Mucosa of rectum (tissue), 2 donors: ENCODE measurements at regions not wholly inside any gene's neighbourhood (a gene's known extent, or its start where the extent isn't known, plus 50 kb on each side); places are given as distances from the start of the nearest gene placed in this dataset.

Experiments used
- H3K27ac ChIP-seq, 2 donors: one replicate each; pipeline ENCODE4 v1.7.0; 2013; ENCODE audit warnings: inconsistent platforms in 2 of 2, low read depth in 2 of 2, low read length in 2 of 2
- H3K27me3 ChIP-seq, 2 donors: one replicate each; pipeline ENCODE4 v1.7.0; 2013; ENCODE audit warnings: low read length in 2 of 2; ENCODE audit not compliant: control insufficient read depth in 2 of 2, insufficient read depth in 2 of 2
- H3K36me3 ChIP-seq, 2 donors: one replicate each; pipeline ENCODE4 v1.7.0; 2013; ENCODE audit warnings: low read length in 2 of 2; ENCODE audit not compliant: control insufficient read depth in 2 of 2, insufficient read depth in 2 of 2
- H3K4me1 ChIP-seq, 2 donors: one replicate each; pipeline ENCODE4 v1.7.0; 2013; ENCODE audit warnings: low read length in 2 of 2, mild to moderate bottlenecking in 1 of 2; ENCODE audit not compliant: control insufficient read depth in 2 of 2, insufficient read depth in 2 of 2
- H3K4me3 ChIP-seq, 2 donors: one replicate each; pipeline ENCODE4 v1.7.0; 2013; ENCODE audit warnings: low read length in 2 of 2
- H3K9ac ChIP-seq, 2 donors: one replicate each; pipeline ENCODE4 v1.7.0; 2013; ENCODE audit warnings: low read length in 2 of 2, low read depth in 1 of 2, mild to moderate bottlenecking in 1 of 2
- H3K9me3 ChIP-seq, 2 donors: one replicate each; pipeline ENCODE4 v1.7.0; 2013; ENCODE audit warnings: low read length in 2 of 2; ENCODE audit not compliant: control insufficient read depth in 2 of 2
- donor health status: healthy.
- donor health status: Normal muscosa, but diverticular disease.

- no peak overlapping the region for H3K4me3 ChIP-seq
Observed at GRCh38 chr2:138212434-138212833, 248.2 kb downstream of the HNMT start.

GRCh38 chr2:138213084-138213483 lies 248.8 kb downstream of the HNMT start:
- no peaks in the 10 kb centered on the region for H3K4me1 ChIP-seq
- no peaks in the 10 kb centered on the region for H3K27me3 ChIP-seq
- H3K36me3 ChIP-seq, result no peaks in the 10 kb centered on the region
- H3K27ac ChIP-seq, result no peak overlapping the region
- H3K9ac ChIP-seq, result no peak overlapping the region
- no peaks in the 10 kb centered on the region for H3K9me3 ChIP-seq
- H3K4me3 ChIP-seq, result no peak overlapping the region

More at GRCh38 chr2:138212434-138212833, 248.2 kb downstream of the HNMT start:
- Histone ChIP-seq H3K9me3 (no peaks in the 10 kb centered on the region), H3K27me3 (no peaks in the 10 kb centered on the region), H3K27ac (no peak overlapping the region), H3K36me3 (no peaks in the 10 kb centered on the region), H3K9ac (no peak overlapping the region), H3K4me1 (no peaks in the 10 kb centered on the region)

GRCh38 chr2:138213624-138214023 lies 249.4 kb downstream of the HNMT start:
- H3K36me3 ChIP-seq, result no peaks in the 10 kb centered on the region
- H3K9ac ChIP-seq, result no peak overlapping the region
- no peaks in the 10 kb centered on the region for H3K27me3 ChIP-seq

GRCh38 chr2:138215958-138216357 lies 251.7 kb downstream of the HNMT start:
- Histone ChIP-seq H3K4me1 (no peaks in the 10 kb centered on the region), H3K27me3 (no peaks in the 10 kb centered on the region), H3K9me3 (no peaks in the 10 kb centered on the region)

More at GRCh38 chr2:138213624-138214023, 249.4 kb downstream of the HNMT start:
- Histone ChIP-seq H3K4me3 (no peak overlapping the region), H3K4me1 (no peaks in the 10 kb centered on the region), H3K27ac (no peak overlapping the region), H3K9me3 (no peaks in the 10 kb centered on the region)

GRCh38 chr2:138217975-138218374 lies 253.7 kb downstream of the HNMT start:
- Histone ChIP-seq H3K27me3 (no peaks in the 10 kb centered on the region), H3K9me3 (no peaks in the 10 kb centered on the region), H3K4me1 (no peaks in the 10 kb centered on the region), H3K4me3 (no peak overlapping the region), H3K27ac (no peak overlapping the region), H3K9ac (no peak overlapping the region), H3K36me3 (no peaks in the 10 kb centered on the region)

More at GRCh38 chr2:138215958-138216357, 251.7 kb downstream of the HNMT start:
- Histone ChIP-seq H3K27ac (no peak overlapping the region), H3K9ac (no peak overlapping the region), H3K36me3 (no peaks in the 10 kb centered on the region), H3K4me3 (no peak overlapping the region)

GRCh38 chr2:138218397-138218796 lies 254.1 kb downstream of the HNMT start:
- H3K36me3 ChIP-seq, result no peaks in the 10 kb centered on the region
- H3K9ac ChIP-seq, result no peak overlapping the region
- H3K27me3 ChIP-seq, result no peaks in the 10 kb centered on the region
- no peak overlapping the region for H3K27ac ChIP-seq
- H3K4me1 ChIP-seq, result no peaks in the 10 kb centered on the region
- no peaks in the 10 kb centered on the region for H3K9me3 ChIP-seq
- no peak overlapping the region for H3K4me3 ChIP-seq

GRCh38 chr2:138219961-138220360 lies 255.7 kb downstream of the HNMT start:
- Histone ChIP-seq H3K27me3 (no peaks in the 10 kb centered on the region), H3K4me1 (no peaks in the 10 kb centered on the region), H3K27ac (no peak overlapping the region), H3K9ac (no peak overlapping the region), H3K36me3 (no peaks in the 10 kb centered on the region), H3K9me3 (no peaks in the 10 kb centered on the region), H3K4me3 (no peak overlapping the region)

GRCh38 chr2:138221358-138221757 lies 257.1 kb downstream of the HNMT start:
- H3K27me3 ChIP-seq, result no peaks in the 10 kb centered on the region
- no peak overlapping the region for H3K9ac ChIP-seq
- no peak overlapping the region for H3K4me3 ChIP-seq
- no peaks in the 10 kb centered on the region for H3K4me1 ChIP-seq
- no peak overlapping the region for H3K27ac ChIP-seq
- H3K9me3 ChIP-seq, result no peaks in the 10 kb centered on the region
- no peaks in the 10 kb centered on the region for H3K36me3 ChIP-seq

- H3K27me3 ChIP-seq, result no peaks in the 10 kb centered on the region
- H3K27ac ChIP-seq, result no peak overlapping the region
- no peaks in the 10 kb centered on the region for H3K9me3 ChIP-seq
- H3K4me1 ChIP-seq, result no peaks in the 10 kb centered on the region
- H3K4me3 ChIP-seq, result no peak overlapping the region
- H3K36me3 ChIP-seq, result no peaks in the 10 kb centered on the region
- H3K9ac ChIP-seq, result no peak overlapping the region
Observed at GRCh38 chr2:138223319-138223718, 259.0 kb downstream of the HNMT start.

- Histone ChIP-seq H3K9me3 (no peaks in the 10 kb centered on the region), H3K4me1 (no peaks in the 10 kb centered on the region), H3K36me3 (no peaks in the 10 kb centered on the region), H3K27ac (no peak overlapping the region), H3K27me3 (no peaks in the 10 kb centered on the region), H3K9ac (no peak overlapping the region), H3K4me3 (no peak overlapping the region)
Observed at GRCh38 chr2:138227195-138227594, 262.9 kb downstream of the HNMT start.

- no peaks in the 10 kb centered on the region for H3K27me3 ChIP-seq
- no peak overlapping the region for H3K4me3 ChIP-seq
- no peaks in the 10 kb centered on the region for H3K36me3 ChIP-seq
- H3K9ac ChIP-seq, result no peak overlapping the region
- no peak overlapping the region for H3K27ac ChIP-seq
- H3K9me3 ChIP-seq, result no peaks in the 10 kb centered on the region
- no peaks in the 10 kb centered on the region for H3K4me1 ChIP-seq
Observed at GRCh38 chr2:138228101-138228500, 263.8 kb downstream of the HNMT start.
